ENCODE measurements at regions not wholly inside any gene's neighbourhood (a gene's known extent, or its start where the extent isn't known, plus 50 kb on each side); places are given as distances from the start of the nearest gene placed in this dataset.

- H3K4me3 Mint-ChIP-seq = no peak overlapping the region
- no peaks in the 10 kb centered on the region for H3K36me3 Mint-ChIP-seq (ENCODE audit: low read depth)
- no peak overlapping the region for H3K27ac Mint-ChIP-seq
- H3K27me3 Mint-ChIP-seq (ENCODE audit: insufficient read depth) = no peaks in the 10 kb centered on the region
- intact Hi-C loops (cut with micrococcal nuclease) = no loop called here
- H3K4me1 Mint-ChIP-seq (ENCODE audit: low read depth) = no peaks in the 10 kb centered on the region
- DNase-seq (ENCODE audit: low spot score) = no peak
- no peaks in the 10 kb centered on the region for H3K9me3 Mint-ChIP-seq
Observed at GRCh38 chr12:83216230-83216629, 529.5 kb downstream of the TMTC2 start.

- no peak for DNase-seq (ENCODE audit: low spot score)
- Mint-ChIP-seq H3K36me3 (ENCODE audit: low read depth) (no peaks in the 10 kb centered on the region), H3K4me3 (no peak overlapping the region), H3K27ac (no peak overlapping the region), H3K4me1 (ENCODE audit: low read depth) (no peaks in the 10 kb centered on the region), H3K27me3 (ENCODE audit: insufficient read depth) (no peaks in the 10 kb centered on the region), H3K9me3 (no peaks in the 10 kb centered on the region)
- intact Hi-C loops (cut with micrococcal nuclease) = no loop called here
Observed at GRCh38 chr12:83214185-83214584, 527.5 kb downstream of the TMTC2 start.

DNA sequence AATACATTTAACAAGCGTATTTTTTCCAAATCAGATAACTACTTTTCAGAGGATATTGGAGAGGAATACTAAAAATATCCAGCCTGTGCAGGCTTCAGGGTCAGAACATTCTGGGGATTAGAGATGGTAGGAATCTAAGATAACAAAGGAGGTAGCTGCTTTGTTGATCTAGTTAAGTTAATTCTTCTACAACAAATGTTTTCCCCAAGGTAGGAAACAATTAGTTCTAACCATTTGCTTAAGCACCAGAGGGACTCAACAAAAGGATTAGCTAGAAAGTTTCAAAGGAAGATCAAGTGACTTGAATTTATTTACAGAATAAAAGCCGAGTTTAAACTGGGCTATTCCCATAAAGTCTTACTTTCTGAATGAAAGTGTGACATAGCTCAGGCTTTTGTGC is 524.2 kb downstream of the TMTC2 start:
- Mint-ChIP-seq H3K4me1 (ENCODE audit: low read depth) (no peaks in the 10 kb centered on the region), H3K27me3 (ENCODE audit: insufficient read depth) (no peaks in the 10 kb centered on the region), H3K36me3 (ENCODE audit: low read depth) (no peaks in the 10 kb centered on the region), H3K4me3 (no peak overlapping the region), H3K27ac (no peak overlapping the region), H3K9me3 (no peaks in the 10 kb centered on the region)
- intact Hi-C loops (cut with micrococcal nuclease) = no loop called here
- no peak for DNase-seq (ENCODE audit: low spot score)

DNA sequence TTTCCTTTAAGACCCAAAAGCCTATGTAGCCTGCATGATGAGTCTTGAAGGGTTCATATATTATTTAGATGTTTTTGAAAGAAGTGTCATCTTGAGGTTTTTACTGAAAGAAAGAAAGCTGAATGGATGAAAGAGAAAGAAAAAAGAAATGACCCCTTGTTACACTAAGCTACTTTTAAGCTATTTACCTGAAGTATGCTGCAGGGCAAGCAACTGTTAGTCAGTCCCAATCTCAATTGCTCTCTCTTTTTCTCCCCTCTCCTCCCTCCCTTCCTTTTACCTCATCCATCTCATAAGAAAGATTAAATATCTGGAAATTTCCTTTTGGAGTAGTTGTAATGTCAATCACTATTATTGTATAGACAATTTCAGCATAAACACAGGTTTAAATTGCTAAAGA is 512.4 kb downstream of the TMTC2 start:
- Mint-ChIP-seq H3K4me1 (ENCODE audit: low read depth) (no peaks in the 10 kb centered on the region), H3K9me3 (no peaks in the 10 kb centered on the region), H3K27ac (no peak overlapping the region), H3K36me3 (ENCODE audit: low read depth) (no peaks in the 10 kb centered on the region), H3K4me3 (no peak overlapping the region), H3K27me3 (ENCODE audit: insufficient read depth) (no peaks in the 10 kb centered on the region)
- intact Hi-C loops (cut with micrococcal nuclease) = no loop called here
- no peak for DNase-seq (ENCODE audit: low spot score)

DNA sequence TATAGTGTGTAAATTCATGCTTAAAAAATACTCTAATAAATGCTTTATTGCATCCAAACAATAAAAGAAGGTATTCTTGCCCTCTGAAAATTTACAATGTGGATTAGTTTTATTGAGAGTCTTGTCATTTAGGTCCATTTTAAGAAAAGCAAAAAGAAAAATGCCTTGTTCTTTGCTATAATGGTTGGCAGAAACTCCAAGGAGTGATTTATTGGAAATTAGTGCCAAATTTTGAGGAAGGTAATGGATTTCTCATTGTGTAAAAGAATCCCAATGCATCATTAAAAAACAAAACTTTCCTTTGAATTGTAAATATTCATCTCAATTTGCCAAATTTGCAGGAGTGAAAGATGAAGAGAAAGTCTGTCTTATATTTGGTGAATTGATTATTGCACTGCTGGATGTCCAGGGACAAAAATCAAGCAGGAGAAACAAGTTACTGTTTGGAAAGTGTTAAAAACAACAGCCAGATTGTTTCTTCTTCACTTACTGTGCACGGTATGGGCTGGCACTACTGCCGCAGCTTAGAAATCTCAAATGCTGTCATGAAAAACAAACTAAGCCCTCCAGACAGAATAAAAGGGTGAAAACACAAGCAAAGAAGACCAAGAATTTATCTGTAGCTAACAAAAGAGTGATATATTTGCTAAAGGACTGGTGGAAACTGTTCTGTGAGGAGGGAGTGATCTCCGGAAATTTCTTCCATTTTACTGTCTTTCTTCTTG is 511.7 kb downstream of the TMTC2 start:
- no peaks in the 10 kb centered on the region for H3K27me3 Mint-ChIP-seq (ENCODE audit: insufficient read depth)
- H3K9me3 Mint-ChIP-seq = no peaks in the 10 kb centered on the region
- no peak for DNase-seq (ENCODE audit: low spot score)
- H3K4me3 Mint-ChIP-seq = no peak overlapping the region
- no peaks in the 10 kb centered on the region for H3K4me1 Mint-ChIP-seq (ENCODE audit: low read depth)
- H3K36me3 Mint-ChIP-seq (ENCODE audit: low read depth) = no peaks in the 10 kb centered on the region
- H3K27ac Mint-ChIP-seq = no peak overlapping the region
- intact Hi-C loops (cut with micrococcal nuclease) = no loop called here

DNA sequence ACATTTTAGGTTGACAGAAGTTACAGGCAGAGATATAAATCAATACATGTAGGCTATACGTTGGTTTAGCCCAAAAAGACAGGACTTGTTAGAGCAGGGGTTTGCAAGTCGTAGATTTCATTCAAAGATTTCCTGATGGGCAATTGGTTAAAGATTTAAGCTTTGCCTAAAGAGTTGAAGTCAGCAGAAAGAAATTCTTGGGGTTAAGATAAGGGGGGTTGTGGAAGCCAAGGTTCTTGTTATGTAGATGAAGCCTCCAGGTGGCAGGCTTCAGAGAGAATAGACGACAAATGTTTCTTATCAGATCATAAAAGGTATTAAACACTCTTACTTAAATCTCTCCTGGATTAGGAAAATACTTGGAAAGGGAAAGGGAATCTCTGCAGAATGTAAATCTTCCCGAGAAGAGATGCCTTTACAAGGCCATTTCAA is 510.8 kb downstream of the TMTC2 start:
- Mint-ChIP-seq H3K27me3 (ENCODE audit: insufficient read depth) (no peaks in the 10 kb centered on the region), H3K27ac (no peak overlapping the region), H3K36me3 (ENCODE audit: low read depth) (no peaks in the 10 kb centered on the region), H3K9me3 (no peaks in the 10 kb centered on the region), H3K4me3 (no peak overlapping the region), H3K4me1 (ENCODE audit: low read depth) (no peaks in the 10 kb centered on the region)
- intact Hi-C loops (cut with micrococcal nuclease) = no loop called here
- DNase-seq (ENCODE audit: low spot score) = no peak

DNA sequence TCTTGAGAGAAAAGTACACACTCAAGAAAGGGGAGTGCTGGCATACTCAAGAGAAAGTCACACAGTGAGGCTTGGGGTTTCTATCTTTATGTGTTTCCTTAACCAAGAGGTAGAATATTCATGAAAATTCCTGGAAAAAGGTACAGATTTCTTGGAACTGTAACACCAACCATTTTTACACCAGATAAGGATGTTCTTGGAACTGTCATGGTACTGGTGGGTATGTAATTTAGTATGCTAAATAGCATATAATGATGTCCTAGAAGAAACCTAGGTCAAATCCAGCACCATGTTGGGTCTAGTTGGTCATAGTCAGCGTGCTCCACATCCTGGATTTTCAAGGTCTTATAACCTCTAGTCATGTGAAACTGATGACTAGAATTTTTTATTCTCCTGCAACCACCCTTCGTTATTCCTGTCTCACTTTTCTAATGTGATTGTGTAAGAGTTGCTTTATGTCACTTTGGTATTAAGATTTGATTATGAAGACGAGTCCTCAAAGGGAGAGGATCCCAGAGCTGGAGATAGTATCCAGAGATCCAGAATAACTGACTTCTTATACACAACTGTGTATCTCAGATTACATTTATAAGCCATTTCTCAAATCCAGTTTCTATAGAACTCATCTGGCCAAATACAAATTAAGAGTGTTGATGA is 510.1 kb downstream of the TMTC2 start:
- no peak overlapping the region for H3K27ac Mint-ChIP-seq
- intact Hi-C loops (cut with micrococcal nuclease) = no loop called here
- no peaks in the 10 kb centered on the region for H3K9me3 Mint-ChIP-seq
- no peak overlapping the region for H3K4me3 Mint-ChIP-seq
- H3K36me3 Mint-ChIP-seq (ENCODE audit: low read depth) = no peaks in the 10 kb centered on the region
- no peaks in the 10 kb centered on the region for H3K27me3 Mint-ChIP-seq (ENCODE audit: insufficient read depth)
- no peak for DNase-seq (ENCODE audit: low spot score)
- no peaks in the 10 kb centered on the region for H3K4me1 Mint-ChIP-seq (ENCODE audit: low read depth)

- no peak overlapping the region for H3K27ac Mint-ChIP-seq
- H3K4me1 Mint-ChIP-seq (ENCODE audit: low read depth) = no peaks in the 10 kb centered on the region
- H3K9me3 Mint-ChIP-seq = peaks cover 2% of the 10 kb centered on the region
- H3K36me3 Mint-ChIP-seq (ENCODE audit: low read depth) = no peaks in the 10 kb centered on the region
- no peaks in the 10 kb centered on the region for H3K27me3 Mint-ChIP-seq (ENCODE audit: insufficient read depth)
- no peak overlapping the region for H3K4me3 Mint-ChIP-seq
- intact Hi-C loops (cut with micrococcal nuclease) = no loop called here
- DNase-seq (ENCODE audit: low spot score) = no peak
Observed at GRCh38 chr12:83190631-83191390, 504.1 kb downstream of the TMTC2 start.

- H3K36me3 Mint-ChIP-seq (ENCODE audit: low read depth) = no peaks in the 10 kb centered on the region
- no peak for DNase-seq (ENCODE audit: low spot score)
- H3K27me3 Mint-ChIP-seq (ENCODE audit: insufficient read depth) = no peaks in the 10 kb centered on the region
- H3K4me1 Mint-ChIP-seq (ENCODE audit: low read depth) = no peaks in the 10 kb centered on the region
- peaks cover 2% of the 10 kb centered on the region for H3K9me3 Mint-ChIP-seq
- H3K27ac Mint-ChIP-seq = no peak overlapping the region
- intact Hi-C loops (cut with micrococcal nuclease) = no loop called here
- H3K4me3 Mint-ChIP-seq = no peak overlapping the region
Observed at GRCh38 chr12:83186419-83186818, 499.7 kb downstream of the TMTC2 start.

GRCh38 chr12:83185241-83185640 is 498.5 kb downstream of the TMTC2 start:
- Mint-ChIP-seq H3K27ac (no peak overlapping the region), H3K36me3 (ENCODE audit: low read depth) (no peaks in the 10 kb centered on the region), H3K4me3 (no peak overlapping the region), H3K4me1 (ENCODE audit: low read depth) (no peaks in the 10 kb centered on the region), H3K9me3 (peaks cover 2% of the 10 kb centered on the region), H3K27me3 (ENCODE audit: insufficient read depth) (no peaks in the 10 kb centered on the region)
- intact Hi-C loops (cut with micrococcal nuclease) = no loop called here
- no peak for DNase-seq (ENCODE audit: low spot score)

Measured in activated T-helper 1 cell treated with anti-CD3 and anti-CD28 coated beads, Interleukin-12 subunit alpha, Interleukin-12 subunit beta, Interleukin-2, Interleukin-4 antibody, amounts not matched to agents 30 ng/mL and 10 ng/mL and 1 ng/mL, durations not matched to agents 14 hours and 24 hours and 36 hours (primary cell).